ENCODE measurements at regions not wholly inside any gene's neighbourhood (a gene's known extent, or its start where the extent isn't known, plus 50 kb on each side); places are given as distances from the start of the nearest gene placed in this dataset.

DNA sequence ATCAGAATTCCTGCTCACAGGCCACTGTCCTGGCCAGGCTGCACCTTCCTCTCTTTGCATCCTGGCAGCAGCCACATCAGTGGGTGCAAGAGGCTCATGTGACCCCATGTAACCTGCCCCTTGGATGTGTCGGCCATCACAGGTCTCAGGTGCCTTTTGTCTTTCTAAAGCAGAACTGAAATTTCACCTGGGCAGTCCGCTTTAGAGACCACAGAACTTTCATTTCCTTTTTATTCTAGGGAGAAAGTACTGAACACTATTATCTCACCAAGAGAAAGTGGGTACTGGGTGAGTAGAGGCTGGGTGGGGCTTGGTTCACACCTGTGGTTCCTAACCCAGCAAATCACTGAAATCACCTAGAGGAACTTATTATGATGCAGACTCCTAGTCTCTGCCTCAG, 51.7 kb upstream of the NUP160 start:
- intact Hi-C loops (cut with DNase I), result no loop called here
- H3K27ac ChIP-seq, result no peak overlapping the region
- H3K4me3 ChIP-seq, result no peak overlapping the region
- 74 to 83% (median 80%) methylated on average over 2 of the region's 2 CpGs for WGBS, 4 donors
- H3K4me1 ChIP-seq (replicated peaks in 1 of 2), result no peaks in the 10 kb centered on the region
- no peak for DNase-seq
- H3K9me3 ChIP-seq (replicated peaks in 1 of 3), result no peaks in the 10 kb centered on the region
- no peaks in the 10 kb centered on the region for H3K27me3 ChIP-seq
- no peak for TF ChIP-seq POLR2A (IDR thresholded peaks at IDR 0.05)
- TF ChIP-seq, protein P1, sequence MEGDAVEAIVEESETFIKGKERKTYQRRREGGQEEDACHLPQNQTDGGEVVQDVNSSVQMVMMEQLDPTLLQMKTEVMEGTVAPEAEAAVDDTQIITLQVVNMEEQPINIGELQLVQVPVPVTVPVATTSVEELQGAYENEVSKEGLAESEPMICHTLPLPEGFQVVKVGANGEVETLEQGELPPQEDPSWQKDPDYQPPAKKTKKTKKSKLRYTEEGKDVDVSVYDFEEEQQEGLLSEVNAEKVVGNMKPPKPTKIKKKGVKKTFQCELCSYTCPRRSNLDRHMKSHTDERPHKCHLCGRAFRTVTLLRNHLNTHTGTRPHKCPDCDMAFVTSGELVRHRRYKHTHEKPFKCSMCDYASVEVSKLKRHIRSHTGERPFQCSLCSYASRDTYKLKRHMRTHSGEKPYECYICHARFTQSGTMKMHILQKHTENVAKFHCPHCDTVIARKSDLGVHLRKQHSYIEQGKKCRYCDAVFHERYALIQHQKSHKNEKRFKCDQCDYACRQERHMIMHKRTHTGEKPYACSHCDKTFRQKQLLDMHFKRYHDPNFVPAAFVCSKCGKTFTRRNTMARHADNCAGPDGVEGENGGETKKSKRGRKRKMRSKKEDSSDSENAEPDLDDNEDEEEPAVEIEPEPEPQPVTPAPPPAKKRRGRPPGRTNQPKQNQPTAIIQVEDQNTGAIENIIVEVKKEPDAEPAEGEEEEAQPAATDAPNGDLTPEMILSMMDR (IDR thresholded peaks at IDR 0.05), result no peak
- no peaks in the 10 kb centered on the region for H3K36me3 ChIP-seq (replicated peaks in 1 of 2)

Small RNAs in the stretch of these regions (small RNA-seq; reads per million reads assigned to genes)
- gene AC023232.1, result 0 reads per million in 2 donors
